HEK293T (cell line): ENCODE measurements at regions not wholly inside any gene's neighbourhood (a gene's known extent, or its start where the extent isn't known, plus 50 kb on each side); places are given as distances from the start of the nearest gene placed in this dataset.
"Not testable (repeated sequence)": the region's sequence is repeated elsewhere in the genome, so short reads cannot be mapped to it uniquely, and the experiment has no call there.

ENCODE experiments used
- CTCF ChIA-PET: fragments of 350-600 bp; formaldehyde crosslinking; extraction: SDS; loops from one replicate; lab custom pipeline; 2021; ENCODE audit warnings: antibody characterized with exemption, inconsistent platforms; lab: Yijun Ruan, JAX
- POLR2A ChIA-PET: fragments of 350-600 bp; formaldehyde crosslinking; extraction: SDS; loops from one replicate; lab custom pipeline; 2020; ENCODE audit warnings: antibody characterized with exemption, inconsistent platforms; lab: Yijun Ruan, JAX
- DNase-seq: peaks from one replicate; pipeline ENCODE4 v3.0.0; 2012; ENCODE audit warnings: mixed read lengths; ENCODE audit errors: extremely low spot score
- ARNT ChIP-seq: fragments of 450-650 bp; IDR thresholded peaks from 2 replicates; pipeline ENCODE4 v1.6.1; 2017; ENCODE audit warnings: mild to moderate bottlenecking
- BHLHE40 ChIP-seq: fragments of 450-650 bp; IDR thresholded peaks from 2 replicates; pipeline ENCODE4 v1.6.1; 2016; ENCODE audit warnings: mild to moderate bottlenecking, moderate library complexity, borderline replicate concordance
- CTBP1 ChIP-seq: fragments of 450-650 bp; IDR thresholded peaks from 2 replicates; pipeline ENCODE4 v1.6.1; 2016; ENCODE audit warnings: borderline replicate concordance
- ELF4 ChIP-seq: fragments of 450-650 bp; IDR thresholded peaks from 2 replicates; pipeline ENCODE4 v1.6.1; 2017; ENCODE audit warnings: antibody characterized with exemption
- FOXA1 ChIP-seq: fragments of 450-650 bp; IDR thresholded peaks from 2 replicates; pipeline ENCODE4 v1.6.1; 2016; ENCODE audit warnings: mild to moderate bottlenecking
- FOXK2 ChIP-seq: fragments of 450-650 bp; IDR thresholded peaks from 2 replicates; pipeline ENCODE4 v1.6.1; 2016; ENCODE audit warnings: mild to moderate bottlenecking
- FOXM1 ChIP-seq: fragments of 450-650 bp; IDR thresholded peaks from 2 replicates; pipeline ENCODE4 v1.6.1; 2017; ENCODE audit warnings: mild to moderate bottlenecking, borderline replicate concordance
- HDGF ChIP-seq: fragments of 450-650 bp; IDR thresholded peaks from 2 replicates; pipeline ENCODE4 v1.6.1; 2017; ENCODE audit warnings: antibody characterized with exemption, borderline replicate concordance
- L3MBTL2 ChIP-seq: fragments of 450-650 bp; conservative IDR thresholded peaks from 2 replicates; pipeline ENCODE4 v1.6.1; 2016; ENCODE audit warnings: mild to moderate bottlenecking
- LEF1 ChIP-seq: fragments of 450-650 bp; IDR thresholded peaks from 2 replicates; pipeline ENCODE4 v1.6.1; 2017; ENCODE audit warnings: mild to moderate bottlenecking, borderline replicate concordance
- NFRKB ChIP-seq: fragments of 450-650 bp; IDR thresholded peaks from 2 replicates; pipeline ENCODE4 v1.6.1; 2016; ENCODE audit warnings: mild to moderate bottlenecking, moderate library complexity
- SP1 ChIP-seq: fragments of 450-650 bp; IDR thresholded peaks from 2 replicates; pipeline ENCODE4 v1.6.1; 2017
- SUZ12 ChIP-seq: fragments of 450-650 bp; IDR thresholded peaks from 2 replicates; pipeline ENCODE4 v1.6.1; 2016; ENCODE audit warnings: mild to moderate bottlenecking
- TARDBP ChIP-seq: fragments of 450-650 bp; IDR thresholded peaks from 2 replicates; pipeline ENCODE4 v1.6.1; 2016
- ZNF384 ChIP-seq: fragments of 450-650 bp; IDR thresholded peaks from 2 replicates; pipeline ENCODE4 v1.6.1; 2016
- TF ChIP-seq, protein P1 (sequence below): fragments of 450-650 bp; IDR thresholded peaks from 2 replicates; pipeline ENCODE4 v1.6.1; 2016

DNA sequence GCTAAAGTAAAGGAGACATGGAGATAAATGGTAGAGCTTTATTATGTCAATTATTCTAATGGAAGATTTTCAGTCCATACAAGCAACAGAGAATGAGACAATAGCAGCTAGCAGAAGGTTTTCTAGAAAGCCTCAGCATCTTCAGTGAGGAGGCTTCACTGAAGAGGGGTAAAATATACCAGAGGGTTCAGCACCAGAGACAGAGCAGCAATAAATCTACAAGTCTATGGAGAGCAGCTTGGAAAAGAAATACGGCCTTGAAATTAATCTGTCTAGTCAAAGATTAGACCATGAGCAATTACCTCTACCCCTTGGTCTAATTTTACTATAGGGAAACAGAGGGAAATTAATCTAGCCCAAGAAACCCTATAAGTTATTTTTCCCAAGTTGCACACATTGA lies 185.7 kb upstream of the CRIM1 start:
- CTCF ChIA-PET, result no interaction called here
- POLR2A ChIA-PET, result no interaction called here
- TF ChIP-seq FOXA1 (no peak), SP1 (no peak), ARNT (no peak), LEF1 (no peak), NFRKB (no peak), FOXK2 (no peak), L3MBTL2 (no peak), FOXM1 (no peak), HDGF (no peak), ELF4 (no peak), CTBP1 (no peak), TARDBP (no peak), BHLHE40 (no peak)
- DNase-seq, result no peak

DNA sequence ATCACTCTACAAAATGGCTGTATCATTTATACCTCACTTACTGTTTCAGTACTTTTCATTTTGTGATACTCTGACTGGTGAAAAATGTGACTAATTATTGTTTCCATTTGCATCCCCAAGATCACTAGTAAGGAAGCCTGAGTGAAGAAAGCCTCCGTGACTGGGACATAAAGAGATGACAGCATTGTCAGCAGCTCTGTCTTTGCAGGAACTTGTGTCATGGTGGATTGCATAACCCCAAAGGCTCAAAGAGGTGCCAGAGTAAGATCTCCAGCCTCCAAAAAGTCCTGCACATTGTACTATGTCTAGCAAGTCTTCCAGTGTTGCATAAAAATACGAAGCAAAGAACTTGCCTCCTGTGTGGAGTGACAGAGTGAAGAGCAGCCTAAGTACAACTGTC lies 187.5 kb upstream of the CRIM1 start:
- no peak for TF ChIP-seq SP1
- TF ChIP-seq FOXK2, result no peak
- TF ChIP-seq, protein P1, sequence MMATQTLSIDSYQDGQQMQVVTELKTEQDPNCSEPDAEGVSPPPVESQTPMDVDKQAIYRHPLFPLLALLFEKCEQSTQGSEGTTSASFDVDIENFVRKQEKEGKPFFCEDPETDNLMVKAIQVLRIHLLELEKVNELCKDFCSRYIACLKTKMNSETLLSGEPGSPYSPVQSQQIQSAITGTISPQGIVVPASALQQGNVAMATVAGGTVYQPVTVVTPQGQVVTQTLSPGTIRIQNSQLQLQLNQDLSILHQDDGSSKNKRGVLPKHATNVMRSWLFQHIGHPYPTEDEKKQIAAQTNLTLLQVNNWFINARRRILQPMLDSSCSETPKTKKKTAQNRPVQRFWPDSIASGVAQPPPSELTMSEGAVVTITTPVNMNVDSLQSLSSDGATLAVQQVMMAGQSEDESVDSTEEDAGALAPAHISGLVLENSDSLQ, result no peak
- TF ChIP-seq NFRKB, result no peak
- TF ChIP-seq ELF4, result no peak
- TF ChIP-seq HDGF, result no peak
- no peak for TF ChIP-seq BHLHE40
- TF ChIP-seq SUZ12, result no peak
- TF ChIP-seq TARDBP, result no peak
- TF ChIP-seq ARNT, result no peak
- no peak for TF ChIP-seq FOXA1
- TF ChIP-seq ZNF384, result no peak
- no peak for TF ChIP-seq CTBP1
- TF ChIP-seq FOXM1, result no peak
- POLR2A ChIA-PET, result no interaction called here
- DNase-seq, result no peak
- CTCF ChIA-PET, result no interaction called here

DNA sequence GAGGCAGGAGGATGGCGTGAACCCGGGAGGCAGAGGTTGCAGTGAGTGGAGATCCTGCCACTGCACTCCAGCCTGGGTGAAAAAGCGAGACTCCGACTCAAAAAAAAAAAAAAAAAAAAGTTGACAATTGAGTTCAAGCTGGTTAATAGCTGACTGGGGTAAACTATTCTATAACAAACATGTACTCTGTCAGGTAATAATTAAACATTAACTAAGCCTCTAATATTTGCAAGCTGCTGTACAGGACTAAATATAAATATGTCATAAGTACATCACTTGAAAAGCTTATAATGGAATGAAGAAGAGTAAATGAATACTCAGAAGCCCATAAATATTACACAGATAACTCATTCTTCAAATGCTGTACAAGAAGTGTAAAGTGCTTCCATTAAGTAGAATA lies 190.4 kb upstream of the CRIM1 start:
- TF ChIP-seq FOXA1 (no peak), FOXK2 (no peak), FOXM1 (no peak), LEF1 (no peak), CTBP1 (no peak), ZNF384 (no peak), BHLHE40 (no peak), HDGF (no peak), TARDBP (no peak)
- ChIA-PET CTCF (no interaction called here), POLR2A (no interaction called here)
- no peak for DNase-seq

DNA sequence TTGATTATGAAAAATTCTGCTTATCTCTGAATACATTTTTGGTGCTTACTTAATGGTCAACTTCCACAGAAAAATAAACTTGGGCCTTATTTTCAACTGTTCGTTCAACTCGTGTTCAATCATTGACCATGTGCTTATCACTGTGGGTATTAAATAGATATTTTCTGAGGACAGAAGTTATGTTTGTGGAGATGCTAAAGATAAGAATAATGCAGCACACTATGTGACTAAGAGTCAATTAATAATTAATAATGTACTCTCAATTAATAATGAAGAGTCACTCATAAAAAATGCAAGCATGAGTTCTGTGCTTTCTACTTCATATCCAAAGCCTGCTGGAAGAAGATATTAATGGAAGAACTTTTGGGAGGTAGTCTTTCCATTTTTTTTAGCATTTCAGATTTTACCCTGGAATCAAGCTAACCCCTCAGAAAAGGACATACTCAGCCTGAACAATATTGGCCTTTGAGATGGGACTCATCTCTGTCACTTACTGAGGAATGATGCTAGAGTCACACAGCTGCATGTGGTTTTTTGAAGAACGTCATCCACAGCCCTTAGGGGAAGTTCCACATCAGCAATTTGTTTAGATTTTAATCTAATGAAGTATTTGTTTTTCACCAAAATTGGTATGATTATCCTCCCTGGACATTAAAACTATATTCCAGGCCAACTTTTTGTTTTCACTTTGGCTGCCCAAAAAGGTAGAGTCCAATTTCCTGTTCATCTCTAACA lies 191.9 kb upstream of the CRIM1 start:
- TF ChIP-seq FOXK2 (no peak), BHLHE40 (no peak), ARNT (no peak), HDGF (no peak), SUZ12 (no peak), FOXA1 (no peak), ZNF384 (no peak), CTBP1 (no peak), SP1 (no peak), FOXM1 (no peak), L3MBTL2 (no peak), NFRKB (no peak), TARDBP (no peak), ELF4 (no peak), LEF1 (no peak)
- TF ChIP-seq, protein P1, result no peak
- CTCF ChIA-PET, result no interaction called here
- POLR2A ChIA-PET, result no interaction called here
- DNase-seq, result no peak

DNA sequence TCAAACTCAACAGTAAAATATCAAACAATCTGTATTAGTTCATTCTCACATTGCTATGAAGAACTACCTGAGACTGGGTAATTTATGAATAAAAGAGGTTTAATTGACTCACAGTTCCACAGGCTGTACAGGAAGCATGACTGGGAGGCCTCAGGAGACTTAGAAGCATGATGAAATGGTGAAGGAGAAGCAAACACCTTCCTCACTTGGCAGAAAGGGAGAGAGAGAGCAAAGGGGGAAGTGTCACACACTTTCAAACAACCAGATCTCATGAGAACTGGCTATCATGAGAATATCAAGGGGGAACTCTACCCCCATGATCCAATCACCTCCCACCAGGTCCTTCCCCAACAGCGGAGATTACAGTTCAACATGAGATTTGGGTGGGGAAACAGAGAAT lies 198.5 kb upstream of the CRIM1 start:
- CTCF ChIA-PET, POLR2A ChIA-PET, DNase-seq: not testable (repeated sequence)

DNA sequence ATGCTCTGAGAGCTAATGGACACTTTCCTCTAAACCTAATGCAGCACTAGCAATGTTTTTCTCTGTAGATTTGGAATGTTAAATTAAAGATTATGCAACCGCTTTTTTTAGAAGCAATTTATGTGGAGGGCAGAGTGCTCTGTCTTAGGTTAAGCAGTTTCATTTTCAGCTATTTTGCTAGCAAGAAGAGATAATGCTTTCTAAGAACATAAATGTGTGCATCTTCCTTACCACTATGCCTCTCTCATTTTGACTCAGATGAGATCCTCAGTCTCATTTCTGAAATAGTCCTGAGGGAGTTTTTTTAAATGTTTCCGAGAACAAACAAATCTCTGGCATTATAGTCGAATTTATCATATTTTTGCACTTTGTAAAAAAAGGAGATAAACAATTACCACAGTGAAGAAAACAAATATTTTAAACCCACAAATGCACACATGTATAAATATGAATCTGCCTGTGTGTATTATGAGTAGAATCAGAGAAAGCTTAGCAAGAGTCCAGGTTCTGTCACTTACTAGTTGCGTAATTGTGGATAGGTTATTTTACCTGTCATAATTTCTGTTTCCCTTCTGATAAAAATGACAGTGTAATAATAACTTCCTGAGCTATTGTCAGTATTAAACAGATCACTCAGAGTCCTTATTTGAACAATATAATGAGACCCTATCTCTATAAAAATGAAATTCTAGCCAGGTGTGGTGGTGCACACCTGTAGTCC lies 207.7 kb upstream of the CRIM1 start:
- DNase-seq, result no peak
- POLR2A ChIA-PET, result no interaction called here

More for the DNA sequence above, 207.7 kb upstream of the CRIM1 start:
- CTCF ChIA-PET, result no interaction called here
- no peak for TF ChIP-seq BHLHE40
- TF ChIP-seq, protein P1, result no peak
- TF ChIP-seq HDGF, result no peak
- no peak for TF ChIP-seq SUZ12
- no peak for TF ChIP-seq FOXM1
- no peak for TF ChIP-seq FOXA1
- no peak for TF ChIP-seq ELF4
- TF ChIP-seq FOXK2, result no peak
- no peak for TF ChIP-seq TARDBP
- TF ChIP-seq L3MBTL2, result no peak
- TF ChIP-seq NFRKB, result no peak
- TF ChIP-seq LEF1, result no peak
